ENCODE measurements at regions not wholly inside any gene's neighbourhood (a gene's known extent, or its start where the extent isn't known, plus 50 kb on each side); places are given as distances from the start of the nearest gene placed in this dataset.

GRCh38 chr13:59250336-59251189 is 913.2 kb downstream of the DIAPH3 start:
- Histone ChIP-seq H3K9ac (ENCODE audit: low read length) (no peak overlapping the region), H4K20me1 (ENCODE audit: insufficient read depth) (no peaks in the 10 kb centered on the region), H3K79me2 (replicated peaks; ENCODE audit: insufficient read depth, low read length) (no peaks in the 10 kb centered on the region), H3K4me2 (ENCODE audit: low read length) (no peak overlapping the region), H3K27ac (ENCODE audit: low read length) (no peak overlapping the region), H3F3A (ENCODE audit: insufficient read depth, low read length, poor library complexity, severe bottlenecking) (no peaks in the 10 kb centered on the region), H2AFZ (ENCODE audit: low read depth, low read length) (no peak overlapping the region), H3K27me3 (ENCODE audit: insufficient read depth, low read depth, low read length) (no peaks in the 10 kb centered on the region), H3K4me3 (ENCODE audit: low read length) (no peak overlapping the region), H3K36me3 (ENCODE audit: insufficient read depth, low read length) (no peaks in the 10 kb centered on the region), H3K9me3 (ENCODE audit: low read length) (no peaks in the 10 kb centered on the region), H3K9me2 (ENCODE audit: insufficient read depth, low read length) (no peaks in the 10 kb centered on the region)
- TF ChIP-seq EZH2 (IDR thresholded peaks at IDR 0.05; ENCODE audit: borderline replicate concordance, insufficient read depth, low read length, poor library complexity, severe bottlenecking) = no peak
- TF ChIP-seq MXI1 (conservative IDR thresholded peaks at IDR 0.05; ENCODE audit: poor library complexity, severe bottlenecking) = no peak
- TF ChIP-seq RAD21 (conservative IDR thresholded peaks at IDR 0.05) = no peak
- TF ChIP-seq REST (IDR thresholded peaks at IDR 0.05; ENCODE audit: borderline replicate concordance) = no peak
- no peak for TF ChIP-seq CTCF (IDR thresholded peaks at IDR 0.05; ENCODE audit: poor library complexity, severe bottlenecking)
- TF ChIP-seq SMC3 (conservative IDR thresholded peaks at IDR 0.05; ENCODE audit: poor library complexity) = no peak
- TF ChIP-seq POLR2AphosphoS5 (IDR thresholded peaks at IDR 0.05) = no peak
- no peak for TF ChIP-seq EP300 (conservative IDR thresholded peaks at IDR 0.05; ENCODE audit: poor library complexity, severe bottlenecking)
- TF ChIP-seq TAF1 (IDR thresholded peaks at IDR 0.05; ENCODE audit: low read depth) = no peak

GRCh38 chr13:59259165-59260000 is 904.3 kb downstream of the DIAPH3 start:
- Histone ChIP-seq H4K20me1 (ENCODE audit: insufficient read depth) (no peaks in the 10 kb centered on the region), H3K79me2 (replicated peaks; ENCODE audit: insufficient read depth, low read length) (no peaks in the 10 kb centered on the region), H2AFZ (ENCODE audit: low read depth, low read length) (no peak overlapping the region), H3K4me2 (ENCODE audit: low read length) (no peak overlapping the region), H3K36me3 (ENCODE audit: insufficient read depth, low read length) (no peaks in the 10 kb centered on the region), H3K4me3 (ENCODE audit: low read length) (no peak overlapping the region), H3K27me3 (ENCODE audit: insufficient read depth, low read depth, low read length) (no peaks in the 10 kb centered on the region), H3K9ac (ENCODE audit: low read length) (no peak overlapping the region), H3K27ac (ENCODE audit: low read length) (no peak overlapping the region), H3F3A (ENCODE audit: insufficient read depth, low read length, poor library complexity, severe bottlenecking) (no peaks in the 10 kb centered on the region), H3K9me3 (ENCODE audit: low read length) (no peaks in the 10 kb centered on the region), H3K9me2 (ENCODE audit: insufficient read depth, low read length) (no peaks in the 10 kb centered on the region)
- TF ChIP-seq CTCF (IDR thresholded peaks at IDR 0.05; ENCODE audit: poor library complexity, severe bottlenecking) (no peak), REST (IDR thresholded peaks at IDR 0.05; ENCODE audit: borderline replicate concordance) (no peak), POLR2AphosphoS5 (IDR thresholded peaks at IDR 0.05) (no peak), EZH2 (IDR thresholded peaks at IDR 0.05; ENCODE audit: borderline replicate concordance, insufficient read depth, low read length, poor library complexity, severe bottlenecking) (no peak), TAF1 (IDR thresholded peaks at IDR 0.05; ENCODE audit: low read depth) (no peak), SMC3 (conservative IDR thresholded peaks at IDR 0.05; ENCODE audit: poor library complexity) (no peak), EP300 (conservative IDR thresholded peaks at IDR 0.05; ENCODE audit: poor library complexity, severe bottlenecking) (no peak), MXI1 (conservative IDR thresholded peaks at IDR 0.05; ENCODE audit: poor library complexity, severe bottlenecking) (no peak), RAD21 (conservative IDR thresholded peaks at IDR 0.05) (no peak)
